Activated CD4-positive, alpha-beta T cell treated with anti-CD3 and anti-CD28 coated beads for 36 hours (primary cell): ENCODE measurements at regions not wholly inside any gene's neighbourhood (a gene's known extent, or its start where the extent isn't known, plus 50 kb on each side); places are given as distances from the start of the nearest gene placed in this dataset.

Experiments used
- ATAC-seq: fragments of 200-7000 bp; cut with Tn5 transposase; one replicate; pipeline ENCODE4 v1.10.0; 2021; ENCODE audit warnings: mild to moderate bottlenecking, moderate library complexity
- CTCF ChIA-PET: fragments of 350-600 bp; sonication (Branson Sonifier 250); formaldehyde crosslinking; loops from one replicate; lab custom pipeline; 2021; ENCODE audit warnings: antibody characterized with exemption; lab: Charles Lee
- POLR2A ChIA-PET: fragments of 350-600 bp; sonication (Branson Sonifier 250); formaldehyde crosslinking; loops from one replicate; lab custom pipeline; 2021; ENCODE audit warnings: antibody characterized with exemption, inconsistent platforms; lab: Charles Lee
- DNase-seq: peaks from one replicate; pipeline ENCODE4 v3.0.0-alpha.2; 2020
- H3K27ac Mint-ChIP-seq: one replicate; pipeline ENCODE4 v1.8.0; 2021; ENCODE audit warnings: mixed read lengths
- H3K27me3 Mint-ChIP-seq: one replicate; pipeline ENCODE4 v1.8.0; 2021; ENCODE audit warnings: mixed read lengths
- H3K36me3 Mint-ChIP-seq: one replicate; pipeline ENCODE4 v1.8.0; 2021; ENCODE audit warnings: low read depth, mixed read lengths
- H3K4me1 Mint-ChIP-seq: one replicate; pipeline ENCODE4 v1.8.0; 2021; ENCODE audit warnings: mixed read lengths
- H3K4me3 Mint-ChIP-seq: one replicate; pipeline ENCODE4 v1.8.0; 2021; ENCODE audit warnings: mild to moderate bottlenecking, moderate library complexity, mixed read lengths
- H3K9me3 Mint-ChIP-seq: one replicate; pipeline ENCODE4 v1.8.0; 2021; ENCODE audit warnings: low read depth, mixed read lengths
- intact Hi-C, 2 experiments: fragments of 100-400 bp; cut with DNase I in 1 of 2; cut with micrococcal nuclease in 1 of 2; formaldehyde crosslinking; loops; one replicate each; pipeline versions ENCODE4 v1.14.2 to v1.15.1; 2022 to 2024; cut with DNase I, micrococcal nuclease

- Mint-ChIP-seq H3K4me1 (peaks cover 39% of the 10 kb centered on the region), H3K27me3 (no peaks in the 10 kb centered on the region), H3K4me3 (no peak overlapping the region), H3K27ac (no peak overlapping the region), H3K36me3 (peaks cover 5% of the 10 kb centered on the region), H3K9me3 (peaks cover 2% of the 10 kb centered on the region)
- ChIA-PET CTCF (interaction anchor here (0.6 kb wide), 1 partner anchor 23 kb away, joined by 3 read pairs; no protein-coding TSS in a partner anchor), POLR2A (no interaction called here)
- intact Hi-C loops: no loop called here
- ATAC-seq (no peak), DNase-seq (no peak)
These were observed 52.4 kb upstream of the ATF7IP2 start for GRCh38 chr16:10333321-10334032.

DNA sequence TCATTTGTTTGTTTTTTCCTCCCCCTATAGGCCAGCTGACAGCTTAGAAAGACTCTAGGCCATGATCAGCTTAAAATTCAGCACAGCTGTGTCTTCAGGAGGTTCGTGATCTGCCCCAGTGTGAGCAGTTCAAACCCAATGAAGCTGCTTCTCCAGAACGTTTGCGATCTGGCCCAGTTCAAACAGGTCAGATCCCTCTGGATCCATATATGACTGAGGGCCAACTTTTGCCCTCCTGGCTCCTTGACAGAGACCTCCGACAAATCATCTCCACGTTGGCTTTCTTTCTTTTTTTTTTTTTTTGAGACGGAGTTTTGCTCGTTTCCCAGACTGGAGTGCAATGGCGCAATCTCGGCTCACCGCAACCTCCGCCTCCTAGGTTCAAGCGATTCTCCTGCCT lies 50.2 kb upstream of the ATF7IP2 start:
- intact Hi-C loops: no loop called here
- Mint-ChIP-seq H3K27me3 (no peaks in the 10 kb centered on the region), H3K4me1 (peaks cover 26% of the 10 kb centered on the region), H3K36me3 (peaks cover 2% of the 10 kb centered on the region), H3K4me3 (no peak overlapping the region), H3K27ac (no peak overlapping the region), H3K9me3 (peaks cover 12% of the 10 kb centered on the region)
- CTCF ChIA-PET: interaction anchor here (0.6 kb wide), 1 partner anchor 240 kb away, joined by 3 read pairs; no protein-coding TSS in a partner anchor
- DNase-seq (no peak), ATAC-seq (no peak)
- POLR2A ChIA-PET: no interaction called here
